Neuronal stem cell (in vitro differentiated cells): ENCODE measurements at regions not wholly inside any gene's neighbourhood (a gene's known extent, or its start where the extent isn't known, plus 50 kb on each side); places are given as distances from the start of the nearest gene placed in this dataset.
"Not testable (repeated sequence)": the region's sequence is repeated elsewhere in the genome, so short reads cannot be mapped to it uniquely, and the experiment has no call there.

Experiments
- DNase-seq: peaks from one replicate; pipeline ENCODE4 v3.0.0-alpha.2; 2013; ENCODE audit warnings: low spot score
- H2AFZ ChIP-seq: one replicate; pipeline ENCODE4 v1.6.1; 2013; ENCODE audit warnings: mild to moderate bottlenecking, low read length, inconsistent platforms
- H2AK5ac ChIP-seq: 2 replicates; pipeline ENCODE4 v1.6.1; 2013; ENCODE audit warnings: low read depth, mild to moderate bottlenecking, inconsistent platforms, low read length, moderate library complexity, mixed read lengths
- H2BK120ac ChIP-seq: 2 replicates; pipeline ENCODE4 v1.6.1; 2013; ENCODE audit warnings: low read depth, mild to moderate bottlenecking, inconsistent platforms, low read length, moderate library complexity, mixed read lengths
- H2BK12ac ChIP-seq: one replicate; pipeline ENCODE4 v1.6.1; 2013; ENCODE audit warnings: low read length, inconsistent platforms
- H2BK15ac ChIP-seq: 2 replicates; pipeline ENCODE4 v1.6.1; 2013; ENCODE audit warnings: mild to moderate bottlenecking, low read length, inconsistent platforms, mixed read lengths
- H2BK5ac ChIP-seq: one replicate; pipeline ENCODE4 v1.6.1; 2013; ENCODE audit warnings: inconsistent platforms, mild to moderate bottlenecking, low read length, moderate library complexity
- H3K14ac ChIP-seq: one replicate; pipeline ENCODE4 v1.6.1; 2013; ENCODE audit warnings: low read length, inconsistent platforms
- H3K18ac ChIP-seq: 2 replicates; pipeline ENCODE4 v1.6.1; 2013; ENCODE audit warnings: low read length, inconsistent platforms
- H3K23ac ChIP-seq: 2 replicates; pipeline ENCODE4 v1.6.1; 2013; ENCODE audit warnings: low read depth, mild to moderate bottlenecking, mixed read lengths, low read length, inconsistent platforms; ENCODE audit not compliant: poor library complexity
- H3K27ac ChIP-seq: replicated peaks from 3 replicates; pipeline ENCODE4 v1.5.1; 2013; ENCODE audit warnings: low read length, inconsistent platforms
- H3K27me3 ChIP-seq, 3 experiments: 2 replicates each; pipeline ENCODE4 v1.6.1; 2013; ENCODE audit warnings: low read length in 3 of 3, mild to moderate bottlenecking in 2 of 3, inconsistent platforms in 1 of 3, low read depth in 1 of 3, mixed read lengths in 1 of 3, moderate library complexity in 1 of 3; ENCODE audit not compliant: control insufficient read depth in 3 of 3, insufficient read depth in 3 of 3
- H3K36me3 ChIP-seq, 2 donors: replicated peaks in 1 of 2; 2 replicates each; pipeline ENCODE4 v1.6.1; 2013; ENCODE audit warnings: low read length in 2 of 2; ENCODE audit not compliant: control insufficient read depth in 2 of 2, insufficient read depth in 2 of 2
- H3K4ac ChIP-seq: 2 replicates; pipeline ENCODE4 v1.6.1; 2013; ENCODE audit warnings: inconsistent platforms, mild to moderate bottlenecking, low read length, moderate library complexity
- H3K4me1 ChIP-seq, 2 donors: 1 replicate in 1 of 2; 2 replicates in 1 of 2; pipeline ENCODE4 v1.6.1; 2013; ENCODE audit warnings: low read length in 2 of 2, low read depth in 1 of 2; ENCODE audit not compliant: control insufficient read depth in 2 of 2, insufficient read depth in 1 of 2
- H3K4me2 ChIP-seq: one replicate; pipeline ENCODE4 v1.6.1; 2013; ENCODE audit warnings: mild to moderate bottlenecking, low read length, inconsistent platforms; ENCODE audit not compliant: insufficient read depth, poor library complexity, severe bottlenecking
- H3K4me3 ChIP-seq, 2 donors: 2 replicates each; pipeline ENCODE4 v1.5.1; 2013; ENCODE audit warnings: low read length in 2 of 2, mild to moderate bottlenecking in 2 of 2, inconsistent platforms in 1 of 2, moderate library complexity in 1 of 2
- H3K79me1 ChIP-seq: one replicate; pipeline ENCODE4 v1.6.1; 2013; ENCODE audit warnings: low read depth, mild to moderate bottlenecking, inconsistent platforms, low read length, moderate library complexity
- H3K9ac ChIP-seq: one replicate; pipeline ENCODE4 v1.6.1; 2013; ENCODE audit warnings: mild to moderate bottlenecking, low read depth, low read length, inconsistent platforms; ENCODE audit not compliant: poor library complexity
- H3K9me3 ChIP-seq, 2 donors: replicated peaks in 1 of 2; 2 replicates each; pipeline versions ENCODE3 to v1.6.1; 2013; ENCODE audit warnings: low read length in 2 of 2, mild to moderate bottlenecking in 2 of 2, inconsistent platforms in 1 of 2, low read depth in 1 of 2, mixed read lengths in 1 of 2, moderate library complexity in 1 of 2; ENCODE audit not compliant: control insufficient read depth in 2 of 2, insufficient read depth in 1 of 2
- H4K8ac ChIP-seq: one replicate; pipeline ENCODE4 v1.6.1; 2013; ENCODE audit warnings: low read depth, mild to moderate bottlenecking, inconsistent platforms, low read length, moderate library complexity
- H4K91ac ChIP-seq: one replicate; pipeline ENCODE4 v1.6.1; 2013; ENCODE audit warnings: low read length, low read depth, mild to moderate bottlenecking, inconsistent platforms; ENCODE audit not compliant: poor library complexity
- WGBS, 2 donors: extraction: QIAGEN DNeasy Blood & Tissue Kit; methylation state at CpG; one replicate each; pipeline ENCODE4 v1.1.7; 2013; ENCODE audit warnings: missing lambda C conversion rate in 2 of 2, mixed read lengths in 1 of 2; ENCODE audit not compliant: insufficient read length in 2 of 2, insufficient replicate concordance in 1 of 2; ENCODE audit errors: extremely low coverage in 2 of 2; 5-methylcytosine and 5-hydroxymethylcytosine counted together

DNA sequence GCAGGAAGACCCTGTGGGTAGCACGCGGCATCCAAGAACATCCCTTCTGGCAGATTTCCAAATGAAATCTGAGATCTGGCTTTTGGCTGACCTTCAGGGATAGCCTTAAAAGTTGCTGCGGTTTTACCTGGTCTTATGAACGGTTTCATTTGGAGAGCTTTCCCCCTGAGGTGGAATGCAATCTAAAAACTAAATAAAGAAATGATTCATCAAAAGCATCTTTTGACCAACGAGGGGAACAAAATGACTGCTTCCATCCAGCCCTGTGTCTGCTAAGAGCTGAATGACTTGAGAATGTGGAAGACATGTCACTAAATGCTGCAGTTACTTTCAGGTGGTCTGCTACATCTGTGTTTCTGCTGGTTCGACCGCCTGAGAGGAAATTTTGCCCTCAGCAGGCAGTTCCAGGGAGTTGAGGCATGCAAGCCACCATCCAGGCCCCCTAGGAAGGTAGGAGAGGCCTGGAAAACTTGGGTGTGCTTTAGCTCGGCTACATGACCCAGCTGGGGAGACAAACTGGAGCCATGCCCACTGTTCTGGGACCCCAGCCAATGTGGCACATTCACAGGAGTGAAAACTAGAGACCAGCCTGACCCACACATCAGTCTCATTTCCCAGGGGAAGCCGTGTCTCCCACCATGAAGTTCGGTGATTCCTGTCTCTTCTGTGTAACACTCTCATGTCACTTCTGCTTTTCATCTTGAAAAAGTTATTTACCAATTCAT, 175.1 kb upstream of the KL start:
- Histone ChIP-seq H2AK5ac (no peak overlapping the region), H3K27me3 (no peaks in the 10 kb centered on the region), H3K9ac (no peak overlapping the region), H3K18ac (no peak overlapping the region), H4K91ac (no peak overlapping the region), H4K8ac (no peak overlapping the region), H3K4me2 (no peak overlapping the region), H2AFZ (no peak overlapping the region), H2BK12ac (no peak overlapping the region), H3K14ac (no peak overlapping the region), H3K23ac (no peak overlapping the region), H3K36me3 (no peaks in the 10 kb centered on the region), H3K27ac (no peak overlapping the region), H3K4me1 (peaks cover 3 to 8% of the 10 kb centered on the region in 2 donors), H2BK120ac (no peak overlapping the region), H3K9me3 (peaks cover 0 to 2% of the 10 kb centered on the region in 2 donors), H2BK5ac (no peak overlapping the region), H3K79me1 (no peaks in the 10 kb centered on the region), H3K4me3 (no peak overlapping the region), H3K4ac (no peak overlapping the region), H2BK15ac (no peak overlapping the region)
- no peak for DNase-seq
- WGBS, 2 donors = no CpG with 5 or more reads among the region's 10 CpGs

GRCh38 chr13:32845952-32846950, 170.0 kb upstream of the KL start:
- H3K23ac ChIP-seq = no peak overlapping the region
- H3K9me3 ChIP-seq = peaks cover 2 to 5% of the 10 kb centered on the region in 2 donors
- DNase-seq = no peak
- H2BK5ac ChIP-seq = no peak overlapping the region
- H2AK5ac ChIP-seq = no peak overlapping the region
- H3K36me3 ChIP-seq = no peaks in the 10 kb centered on the region
- H4K91ac ChIP-seq = no peak overlapping the region
- no peak overlapping the region for H2BK15ac ChIP-seq
- H2BK12ac ChIP-seq = no peak overlapping the region
- H3K4me3 ChIP-seq = no peak overlapping the region
- H3K4ac ChIP-seq = no peak overlapping the region
- no peaks in the 10 kb centered on the region for H3K79me1 ChIP-seq
- no peak overlapping the region for H3K14ac ChIP-seq
- H3K4me2 ChIP-seq = no peak overlapping the region
- no peak overlapping the region for H2BK120ac ChIP-seq
- no peak overlapping the region for H3K27ac ChIP-seq
- H3K18ac ChIP-seq = no peak overlapping the region
- no peaks in the 10 kb centered on the region for H3K27me3 ChIP-seq
- no peak overlapping the region for H4K8ac ChIP-seq
- H3K9ac ChIP-seq = no peak overlapping the region
- H3K4me1 ChIP-seq = peaks cover 3 to 8% of the 10 kb centered on the region in 2 donors
- H2AFZ ChIP-seq = peak overlapping the region; percentile 49
- no CpG with 5 or more reads among the region's 12 CpGs for WGBS, 2 donors

GRCh38 chr13:32847976-32848375, 168.2 kb upstream of the KL start:
- not testable (repeated sequence) for H4K91ac ChIP-seq, H3K14ac ChIP-seq, H3K36me3 ChIP-seq, H2BK120ac ChIP-seq, H4K8ac ChIP-seq, H3K18ac ChIP-seq, H2AK5ac ChIP-seq, H3K9me3 ChIP-seq, H3K27me3 ChIP-seq, H3K23ac ChIP-seq, H3K27ac ChIP-seq, H3K4me3 ChIP-seq, H3K4me2 ChIP-seq, H3K9ac ChIP-seq, H2AFZ ChIP-seq, H2BK12ac ChIP-seq, H2BK5ac ChIP-seq, H3K4ac ChIP-seq, H3K4me1 ChIP-seq, H2BK15ac ChIP-seq, H3K79me1 ChIP-seq, DNase-seq
- WGBS, 2 donors = no CpG with 5 or more reads among the region's 10 CpGs

GRCh38 chr13:32849369-32849768, 166.9 kb upstream of the KL start:
- H3K14ac ChIP-seq = no peak overlapping the region
- H4K8ac ChIP-seq = no peak overlapping the region
- no peak overlapping the region for H2BK120ac ChIP-seq
- H3K9ac ChIP-seq = no peak overlapping the region
- peaks cover 0 to 3% (median 0%) of the 10 kb centered on the region in 3 experiments for H3K27me3 ChIP-seq
- no peaks in the 10 kb centered on the region for H3K36me3 ChIP-seq
- H2BK15ac ChIP-seq = no peak overlapping the region
- no peak overlapping the region for H3K23ac ChIP-seq
- no peak overlapping the region for H2AFZ ChIP-seq
- H3K4me3 ChIP-seq = no peak overlapping the region
- no peak overlapping the region for H4K91ac ChIP-seq
- no peak for DNase-seq
- WGBS, 2 donors = no CpG with 5 or more reads among the region's 9 CpGs
- H3K9me3 ChIP-seq = peaks cover 2 to 3% of the 10 kb centered on the region in 2 donors
- H3K4me1 ChIP-seq = peaks cover 4 to 9% of the 10 kb centered on the region in 2 donors
- H2AK5ac ChIP-seq = no peak overlapping the region
- no peak overlapping the region for H2BK12ac ChIP-seq
- no peak overlapping the region for H2BK5ac ChIP-seq
- no peaks in the 10 kb centered on the region for H3K79me1 ChIP-seq
- H3K4me2 ChIP-seq = no peak overlapping the region
- no peak overlapping the region for H3K4ac ChIP-seq
- H3K18ac ChIP-seq = no peak overlapping the region
- H3K27ac ChIP-seq = no peak overlapping the region
